Esophagus (tissue), 2 donors: ENCODE measurements at regions not wholly inside any gene's neighbourhood (a gene's known extent, or its start where the extent isn't known, plus 50 kb on each side); places are given as distances from the start of the nearest gene placed in this dataset.
"Not testable (repeated sequence)": the region's sequence is repeated elsewhere in the genome, so short reads cannot be mapped to it uniquely, and the experiment has no call there.

Source experiments
- H3K27ac ChIP-seq, 2 donors: one replicate each; pipeline ENCODE4 v1.5.1; 2013; ENCODE audit warnings: low read depth in 2 of 2, mild to moderate bottlenecking in 2 of 2, inconsistent platforms in 1 of 2, low read length in 1 of 2, moderate library complexity in 1 of 2
- H3K27me3 ChIP-seq, 2 donors: one replicate each; pipeline ENCODE4 v1.6.1; 2013; ENCODE audit warnings: low read length in 2 of 2, control low read depth in 1 of 2, mild to moderate bottlenecking in 1 of 2; ENCODE audit not compliant: insufficient read depth in 2 of 2, control insufficient read depth in 1 of 2
- H3K36me3 ChIP-seq, 2 donors: one replicate each; pipeline ENCODE4 v1.6.1; 2013; ENCODE audit warnings: low read length in 1 of 2; ENCODE audit not compliant: control insufficient read depth in 2 of 2, insufficient read depth in 2 of 2
- H3K4me1 ChIP-seq, 2 donors: one replicate each; pipeline ENCODE4 v1.6.1; 2013; ENCODE audit warnings: low read length in 1 of 2; ENCODE audit not compliant: control insufficient read depth in 2 of 2, insufficient read depth in 2 of 2
- H3K4me3 ChIP-seq, 2 donors: one replicate each; pipeline ENCODE4 v1.5.1; 2013; ENCODE audit warnings: low read length in 2 of 2, mild to moderate bottlenecking in 2 of 2, low read depth in 1 of 2, moderate library complexity in 1 of 2
- H3K9me3 ChIP-seq, 2 donors: one replicate each; pipeline ENCODE4 v1.6.1; 2013; ENCODE audit warnings: mild to moderate bottlenecking in 2 of 2, low read depth in 1 of 2, low read length in 1 of 2, moderate library complexity in 1 of 2; ENCODE audit not compliant: control insufficient read depth in 2 of 2, insufficient read depth in 1 of 2
- WGBS, 2 donors: extraction: QIAGEN DNeasy Blood & Tissue Kit; methylation state at CpG; one replicate each; pipeline ENCODE4 v1.1.7; 2013; 5-methylcytosine and 5-hydroxymethylcytosine counted together
- donor health status: healthy with polysubstance abuse.
- donor health status: Bipolar disorder and iron deficiency.

DNA sequence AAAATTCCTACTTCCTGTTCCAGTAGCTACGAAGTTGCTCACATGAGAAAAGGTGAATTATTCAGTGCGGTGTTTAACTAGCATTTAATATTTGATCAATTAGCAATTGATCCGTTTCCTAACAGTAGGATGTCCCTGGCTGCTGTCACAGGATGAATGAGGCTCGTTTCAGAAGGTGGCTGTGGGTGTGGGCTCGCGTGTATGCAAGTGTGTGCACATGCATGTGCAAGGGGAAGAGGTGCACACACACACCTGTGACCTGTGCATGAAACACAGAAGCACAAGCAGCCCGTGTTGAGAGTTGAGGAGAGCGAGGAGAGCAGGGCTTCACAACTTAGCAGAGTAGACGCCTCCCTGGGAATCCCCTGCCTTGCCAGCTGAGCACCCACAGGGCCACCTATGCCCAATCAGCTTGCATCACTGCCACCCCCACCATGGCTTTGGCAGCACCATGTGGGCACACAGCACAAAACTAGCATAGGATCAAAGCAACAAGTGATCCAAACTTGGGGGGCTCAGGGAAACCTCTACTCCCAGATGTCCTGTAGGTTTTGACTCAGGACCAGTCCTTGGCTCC lies 107.2 kb downstream of the C5orf15 start:
- peaks cover 0 to 4% of the 10 kb centered on the region in 2 donors for H3K4me1 ChIP-seq
- H3K4me3 ChIP-seq, result no peak overlapping the region
- no peaks in the 10 kb centered on the region for H3K27me3 ChIP-seq
- 59 to 61% methylated on average over 9 of the region's 9 CpGs for WGBS, 2 donors
- H3K27ac ChIP-seq, result no peak overlapping the region
- no peaks in the 10 kb centered on the region for H3K36me3 ChIP-seq
- H3K9me3 ChIP-seq, result no peaks in the 10 kb centered on the region

DNA sequence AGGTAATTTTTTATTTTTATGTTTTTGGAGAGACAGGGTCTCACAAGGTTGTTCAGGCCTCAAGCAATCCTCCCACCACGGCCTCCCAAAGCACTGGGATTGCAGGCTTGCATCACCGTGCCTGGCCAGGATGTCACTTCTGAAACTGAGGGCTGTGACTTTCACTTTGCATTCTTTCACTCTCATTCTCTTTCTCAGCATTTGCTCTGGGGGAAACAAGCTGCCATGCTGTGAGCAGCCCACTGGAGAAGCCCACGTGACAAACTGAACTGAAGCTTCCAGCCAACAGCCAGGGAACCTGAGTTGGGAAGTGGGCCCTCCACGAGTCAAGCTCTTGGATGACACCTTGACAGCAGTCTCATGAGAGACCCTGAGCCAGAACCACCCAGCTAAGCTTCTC lies 109.4 kb downstream of the C5orf15 start:
- H3K4me1 ChIP-seq, result peaks cover 0 to 4% of the 10 kb centered on the region in 2 donors
- WGBS, 2 donors, result 60 to 65% methylated on average over 4 of the region's 4 CpGs
- H3K9me3 ChIP-seq, result no peaks in the 10 kb centered on the region
- H3K27ac ChIP-seq, result no peak overlapping the region
- no peak overlapping the region for H3K4me3 ChIP-seq
- no peaks in the 10 kb centered on the region for H3K36me3 ChIP-seq
- no peaks in the 10 kb centered on the region for H3K27me3 ChIP-seq

DNA sequence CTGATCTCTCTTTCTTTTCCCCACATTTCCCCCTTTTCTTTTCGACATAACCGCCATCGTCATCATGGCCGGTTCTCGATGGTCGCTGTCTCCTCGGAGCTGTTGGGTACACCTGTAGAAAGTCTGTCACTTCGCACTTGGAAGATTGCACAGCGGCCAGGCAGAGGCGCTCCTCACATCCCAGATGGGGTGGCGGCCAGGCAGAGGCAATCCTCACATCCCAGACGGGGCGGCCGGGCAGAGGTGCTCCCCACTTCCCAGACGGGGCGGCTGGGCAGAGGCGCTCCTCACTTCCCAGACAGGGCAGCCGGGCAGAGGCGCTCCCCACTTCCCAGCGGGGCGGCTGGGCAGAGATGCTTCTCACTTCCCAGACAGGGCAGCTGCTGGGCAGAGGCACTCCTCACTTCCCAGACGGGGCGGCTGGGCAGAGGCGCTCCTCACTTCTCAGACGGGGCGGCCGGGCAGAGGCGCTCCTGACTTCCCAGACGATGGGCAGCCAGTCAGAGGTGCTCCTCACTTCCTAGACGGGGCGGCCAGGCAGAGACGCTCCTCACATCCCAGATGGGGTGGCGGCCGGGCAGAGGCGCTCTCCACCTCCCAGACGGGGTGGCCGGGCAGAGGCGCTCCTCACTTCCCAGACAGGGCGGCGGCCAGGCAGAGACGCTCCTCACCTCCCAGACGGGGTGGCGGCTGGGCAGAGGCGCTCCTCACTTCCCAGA lies 110.7 kb downstream of the C5orf15 start:
- WGBS, 2 donors, result 92% methylated on average over 43 to 44 of the region's 44 CpGs
- not testable (repeated sequence) for H3K27ac ChIP-seq

DNA sequence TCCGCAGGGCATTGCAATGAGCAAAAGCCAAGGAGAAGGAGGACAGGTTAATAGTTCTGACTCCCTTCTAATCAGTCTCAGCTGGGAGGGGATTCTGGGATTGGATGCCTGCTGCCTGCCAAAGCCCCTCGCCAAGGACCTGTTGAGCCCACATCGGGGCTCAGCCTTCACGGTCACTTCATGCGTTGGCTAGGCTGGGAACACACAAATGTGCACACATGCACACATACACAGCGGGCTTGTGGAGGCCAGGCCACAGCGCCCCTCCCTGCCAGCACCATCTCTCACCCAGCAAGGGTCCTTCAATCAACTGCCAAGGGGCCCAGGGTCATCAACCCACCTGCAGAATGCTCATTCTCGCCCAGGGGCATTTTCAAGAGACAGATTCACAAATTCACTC lies 113.9 kb downstream of the C5orf15 start:
- Histone ChIP-seq H3K27ac (no peak overlapping the region), H3K4me1 (peaks cover 3 to 4% of the 10 kb centered on the region in 2 donors), H3K9me3 (no peaks in the 10 kb centered on the region), H3K4me3 (no peak overlapping the region), H3K36me3 (no peaks in the 10 kb centered on the region), H3K27me3 (peaks cover 0 to 3% of the 10 kb centered on the region in 2 donors)
- WGBS, 2 donors, result 84 to 89% methylated on average over 8 of the region's 8 CpGs

More for the DNA sequence above, 110.7 kb downstream of the C5orf15 start:
- H3K27me3 ChIP-seq, H3K4me3 ChIP-seq, H3K9me3 ChIP-seq, H3K36me3 ChIP-seq, H3K4me1 ChIP-seq: not testable (repeated sequence)

DNA sequence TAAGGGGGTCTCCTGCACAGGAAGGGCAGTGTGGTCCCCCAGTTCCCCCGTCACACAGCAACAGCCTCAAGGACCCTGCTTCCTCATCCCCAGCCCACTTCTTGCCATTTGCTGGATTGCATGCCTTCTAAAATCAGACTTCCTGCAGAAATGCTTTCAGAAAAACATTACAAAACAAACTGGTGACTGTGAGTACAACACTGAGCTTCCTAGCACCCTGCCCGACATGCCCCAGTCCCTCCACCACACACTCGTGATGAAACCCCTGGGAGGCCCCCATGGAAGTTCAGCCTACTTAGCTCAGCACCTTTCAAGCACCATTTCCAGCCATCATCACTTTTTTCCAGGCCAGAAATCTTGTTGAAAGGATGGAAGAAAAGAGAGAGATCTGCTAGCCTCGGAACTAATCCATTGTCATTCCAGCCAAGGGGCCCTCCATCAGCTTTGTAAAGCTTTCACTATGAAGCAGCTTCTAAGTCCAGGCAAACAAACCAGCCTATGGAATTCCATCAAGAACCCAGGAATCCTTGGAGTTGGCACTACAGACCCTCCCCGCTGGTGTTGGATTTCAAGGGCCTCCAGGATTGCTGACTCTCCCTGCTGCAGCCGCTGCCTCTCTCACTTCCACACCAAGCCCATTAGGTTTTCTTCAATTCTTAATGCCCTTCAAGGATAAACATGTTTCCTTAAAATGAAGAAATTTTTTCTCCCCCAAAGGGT lies 114.6 kb downstream of the C5orf15 start:
- H3K4me3 ChIP-seq, result no peak overlapping the region
- H3K4me1 ChIP-seq, result peaks cover 3 to 4% of the 10 kb centered on the region in 2 donors
- peaks cover 0 to 3% of the 10 kb centered on the region in 2 donors for H3K27me3 ChIP-seq
- no peaks in the 10 kb centered on the region for H3K36me3 ChIP-seq
- 73 to 78% methylated on average over 6 of the region's 6 CpGs for WGBS, 2 donors
- no peaks in the 10 kb centered on the region for H3K9me3 ChIP-seq
- no peak overlapping the region for H3K27ac ChIP-seq

DNA sequence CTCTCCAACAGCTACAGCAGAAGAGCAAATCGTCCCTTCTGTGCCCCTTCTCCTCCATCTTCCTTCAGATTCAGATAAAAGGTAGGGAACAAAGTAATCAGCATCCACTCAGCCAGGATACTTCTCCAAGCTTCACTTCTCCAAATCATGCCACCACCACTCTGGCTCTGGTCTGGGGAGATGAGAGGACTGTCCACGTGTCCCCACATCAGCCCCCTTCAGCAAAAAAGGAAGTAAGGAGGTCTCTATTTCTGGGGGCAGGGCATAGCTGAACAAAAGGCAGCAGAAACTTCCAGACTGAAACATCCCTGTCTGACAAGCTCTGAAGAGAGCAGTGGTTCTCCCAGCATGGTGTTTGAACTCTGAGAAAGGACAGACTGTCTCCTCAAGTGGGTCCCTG lies 116.9 kb downstream of the C5orf15 start:
- no peaks in the 10 kb centered on the region for H3K36me3 ChIP-seq
- 71 to 75% methylated on average over 2 of the region's 2 CpGs for WGBS, 2 donors

DNA sequence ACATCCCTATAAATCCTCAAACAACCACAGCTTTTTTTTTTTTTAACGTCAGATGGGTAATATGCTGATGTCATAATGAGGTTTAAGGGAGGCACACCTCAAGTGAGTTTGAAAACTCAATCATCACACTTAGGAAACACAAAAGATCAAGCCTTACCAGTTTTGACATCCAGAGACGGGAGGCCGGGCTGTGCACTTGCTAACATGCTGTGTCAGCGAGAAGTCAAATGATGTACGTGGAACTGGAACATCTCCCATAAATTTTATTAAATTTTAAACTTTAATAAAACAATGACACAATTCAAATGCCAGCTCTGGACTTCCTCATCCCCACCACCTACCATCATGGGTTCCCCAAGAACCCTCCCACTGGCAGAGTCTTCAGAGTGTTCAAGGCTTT lies 117.6 kb downstream of the C5orf15 start:
- Histone ChIP-seq H3K27me3 (peaks cover 0 to 3% of the 10 kb centered on the region in 2 donors), H3K36me3 (no peaks in the 10 kb centered on the region), H3K4me3 (no peak overlapping the region), H3K4me1 (peaks cover 3 to 6% of the 10 kb centered on the region in 2 donors), H3K27ac (no peak overlapping the region), H3K9me3 (no peaks in the 10 kb centered on the region)
- WGBS, 2 donors, result 71 to 78% methylated on average over 5 of the region's 5 CpGs

More for the DNA sequence above, 116.9 kb downstream of the C5orf15 start:
- Histone ChIP-seq H3K4me3 (no peak overlapping the region), H3K4me1 (peaks cover 3 to 6% of the 10 kb centered on the region in 2 donors), H3K27me3 (peaks cover 0 to 3% of the 10 kb centered on the region in 2 donors), H3K27ac (no peak overlapping the region), H3K9me3 (no peaks in the 10 kb centered on the region)

DNA sequence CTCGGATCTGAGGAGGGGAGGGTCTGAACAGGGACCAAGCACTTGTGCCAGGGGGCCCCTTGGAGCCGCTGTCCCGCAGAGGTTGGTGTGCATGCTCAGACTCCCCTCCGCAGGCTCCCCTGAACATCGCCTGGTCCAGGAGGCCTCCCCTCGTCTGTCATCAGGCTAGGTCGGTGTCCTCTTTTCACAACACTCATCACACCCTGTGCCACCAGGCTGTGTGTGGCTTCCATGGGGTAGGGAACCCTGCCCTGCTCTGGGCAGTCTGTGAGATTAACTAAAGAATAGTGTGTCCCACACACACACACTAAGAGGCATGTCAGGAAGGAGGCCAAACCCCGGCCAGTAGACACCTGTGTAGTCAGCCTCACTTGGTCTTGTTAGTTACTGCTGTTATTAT lies 119.3 kb downstream of the C5orf15 start:
- 74 to 79% methylated on average over 8 of the region's 8 CpGs for WGBS, 2 donors
- Histone ChIP-seq H3K27me3 (peaks cover 0 to 3% of the 10 kb centered on the region in 2 donors), H3K9me3 (no peaks in the 10 kb centered on the region), H3K36me3 (no peaks in the 10 kb centered on the region), H3K4me3 (no peak overlapping the region), H3K27ac (no peak overlapping the region), H3K4me1 (peaks cover 3 to 9% of the 10 kb centered on the region in 2 donors)

DNA sequence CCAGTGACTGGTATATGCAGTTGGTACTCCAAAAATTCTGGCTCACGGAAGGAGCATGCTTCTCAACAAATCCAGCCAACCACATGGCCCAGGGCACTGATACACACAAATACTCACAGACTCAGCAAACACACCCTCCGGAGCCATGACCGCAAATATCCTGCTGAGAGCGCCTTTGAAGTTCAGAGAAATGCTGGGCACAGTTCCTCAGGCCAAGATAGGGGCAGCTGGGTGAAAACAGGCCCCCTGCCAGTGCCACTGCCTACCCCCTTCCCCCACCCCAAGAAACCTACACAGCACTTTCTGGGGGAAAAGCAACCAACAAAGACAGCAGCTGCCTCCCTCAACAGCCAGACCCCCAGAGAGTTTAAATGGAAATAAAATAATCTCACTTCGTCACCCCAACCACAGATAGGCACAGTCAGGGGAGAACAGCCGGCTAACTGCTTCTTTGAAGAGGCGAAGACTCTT lies 120.0 kb downstream of the C5orf15 start:
- Histone ChIP-seq H3K27me3 (no peaks in the 10 kb centered on the region), H3K4me3 (no peak overlapping the region), H3K27ac (no peak overlapping the region), H3K36me3 (no peaks in the 10 kb centered on the region), H3K4me1 (peaks cover 3 to 9% of the 10 kb centered on the region in 2 donors), H3K9me3 (no peaks in the 10 kb centered on the region)
- 44 to 67% methylated on average over 7 of the region's 7 CpGs for WGBS, 2 donors
